HFF-Myc (cell line): ENCODE measurements at regions not wholly inside any gene's neighbourhood (a gene's known extent, or its start where the extent isn't known, plus 50 kb on each side); places are given as distances from the start of the nearest gene placed in this dataset.
"Not testable (repeated sequence)": the region's sequence is repeated elsewhere in the genome, so short reads cannot be mapped to it uniquely, and the experiment has no call there.

Experiments
- DNase-seq: peaks from one replicate; pipeline ENCODE4 v3.0.0-alpha.2; 2011; ENCODE audit warnings: low read depth; ENCODE audit errors: extremely low read depth
- H3K4me3 ChIP-seq: replicated peaks from 2 replicates; pipeline ENCODE4 v1.5.1; 2011; ENCODE audit warnings: low read depth, mild to moderate bottlenecking, control low read depth, low read length
- TF ChIP-seq, protein P1 (sequence below): IDR thresholded peaks from 2 replicates; pipeline ENCODE4 v1.5.1; 2012; ENCODE audit warnings: mild to moderate bottlenecking, low read depth, low read length, control low read depth; ENCODE audit errors: missing control alignments

DNA sequence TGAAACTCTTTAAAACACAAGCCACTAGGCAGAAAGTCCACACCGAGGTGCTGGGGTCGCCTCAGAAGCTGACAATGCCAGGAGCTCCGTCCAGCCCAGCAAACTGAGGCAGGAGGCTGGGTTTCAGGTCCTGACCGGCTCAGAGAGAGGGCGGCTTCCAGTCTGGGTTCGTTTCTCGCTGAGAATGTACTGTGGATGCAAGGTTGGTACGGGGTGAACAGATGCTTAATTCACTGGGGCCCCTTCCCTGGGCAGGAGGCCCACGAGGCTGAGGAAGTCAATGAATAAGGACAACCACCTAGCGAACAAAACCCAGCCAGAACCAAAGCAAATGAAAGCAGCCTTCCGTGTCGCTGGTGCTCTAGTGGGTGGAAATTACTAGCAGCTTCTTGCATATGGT lies 142.0 kb downstream of the RTP5 start:
- TF ChIP-seq, protein P1, sequence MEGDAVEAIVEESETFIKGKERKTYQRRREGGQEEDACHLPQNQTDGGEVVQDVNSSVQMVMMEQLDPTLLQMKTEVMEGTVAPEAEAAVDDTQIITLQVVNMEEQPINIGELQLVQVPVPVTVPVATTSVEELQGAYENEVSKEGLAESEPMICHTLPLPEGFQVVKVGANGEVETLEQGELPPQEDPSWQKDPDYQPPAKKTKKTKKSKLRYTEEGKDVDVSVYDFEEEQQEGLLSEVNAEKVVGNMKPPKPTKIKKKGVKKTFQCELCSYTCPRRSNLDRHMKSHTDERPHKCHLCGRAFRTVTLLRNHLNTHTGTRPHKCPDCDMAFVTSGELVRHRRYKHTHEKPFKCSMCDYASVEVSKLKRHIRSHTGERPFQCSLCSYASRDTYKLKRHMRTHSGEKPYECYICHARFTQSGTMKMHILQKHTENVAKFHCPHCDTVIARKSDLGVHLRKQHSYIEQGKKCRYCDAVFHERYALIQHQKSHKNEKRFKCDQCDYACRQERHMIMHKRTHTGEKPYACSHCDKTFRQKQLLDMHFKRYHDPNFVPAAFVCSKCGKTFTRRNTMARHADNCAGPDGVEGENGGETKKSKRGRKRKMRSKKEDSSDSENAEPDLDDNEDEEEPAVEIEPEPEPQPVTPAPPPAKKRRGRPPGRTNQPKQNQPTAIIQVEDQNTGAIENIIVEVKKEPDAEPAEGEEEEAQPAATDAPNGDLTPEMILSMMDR: no peak
- DNase-seq: no peak
- H3K4me3 ChIP-seq: no peak overlapping the region

DNA sequence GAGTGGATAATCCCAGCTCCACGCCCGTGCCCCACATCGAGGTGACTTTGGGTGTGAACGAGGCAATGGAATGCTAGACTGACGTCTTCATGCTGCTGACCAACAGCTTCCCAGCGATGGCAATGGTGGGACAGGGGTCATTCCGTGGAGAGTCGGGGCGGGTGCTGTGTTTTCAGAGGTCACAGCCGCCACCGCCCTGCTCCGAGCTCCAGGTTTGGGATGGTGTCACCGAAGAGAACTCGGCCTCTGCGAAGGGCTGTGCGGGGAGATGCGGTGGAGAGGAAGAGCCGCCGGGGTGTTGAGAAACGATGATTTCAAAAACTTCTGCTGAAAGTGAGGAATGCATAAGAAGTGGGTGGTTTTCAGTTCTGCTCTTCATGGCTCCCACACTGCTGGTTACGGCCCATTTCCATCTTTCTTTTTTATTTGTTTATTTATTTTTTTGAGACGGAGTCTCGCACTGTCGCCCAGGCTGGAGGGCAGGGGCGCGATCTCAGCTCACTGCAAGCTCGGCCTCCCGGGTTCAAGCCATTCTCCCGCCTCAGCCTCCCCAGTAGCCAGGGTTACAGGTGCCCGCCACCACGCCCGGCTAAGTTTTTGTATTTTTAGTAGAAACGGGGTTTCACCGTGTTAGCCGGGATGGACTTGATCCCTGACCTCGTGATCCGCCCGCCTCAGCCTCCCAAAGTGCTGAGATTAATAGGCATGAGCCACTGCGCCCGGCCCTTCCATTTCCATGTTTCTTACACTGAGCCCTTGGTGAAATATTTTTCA lies 142.6 kb downstream of the RTP5 start:
- TF ChIP-seq, protein P1: no peak
- no peak overlapping the region for H3K4me3 ChIP-seq
- no peak for DNase-seq

DNA sequence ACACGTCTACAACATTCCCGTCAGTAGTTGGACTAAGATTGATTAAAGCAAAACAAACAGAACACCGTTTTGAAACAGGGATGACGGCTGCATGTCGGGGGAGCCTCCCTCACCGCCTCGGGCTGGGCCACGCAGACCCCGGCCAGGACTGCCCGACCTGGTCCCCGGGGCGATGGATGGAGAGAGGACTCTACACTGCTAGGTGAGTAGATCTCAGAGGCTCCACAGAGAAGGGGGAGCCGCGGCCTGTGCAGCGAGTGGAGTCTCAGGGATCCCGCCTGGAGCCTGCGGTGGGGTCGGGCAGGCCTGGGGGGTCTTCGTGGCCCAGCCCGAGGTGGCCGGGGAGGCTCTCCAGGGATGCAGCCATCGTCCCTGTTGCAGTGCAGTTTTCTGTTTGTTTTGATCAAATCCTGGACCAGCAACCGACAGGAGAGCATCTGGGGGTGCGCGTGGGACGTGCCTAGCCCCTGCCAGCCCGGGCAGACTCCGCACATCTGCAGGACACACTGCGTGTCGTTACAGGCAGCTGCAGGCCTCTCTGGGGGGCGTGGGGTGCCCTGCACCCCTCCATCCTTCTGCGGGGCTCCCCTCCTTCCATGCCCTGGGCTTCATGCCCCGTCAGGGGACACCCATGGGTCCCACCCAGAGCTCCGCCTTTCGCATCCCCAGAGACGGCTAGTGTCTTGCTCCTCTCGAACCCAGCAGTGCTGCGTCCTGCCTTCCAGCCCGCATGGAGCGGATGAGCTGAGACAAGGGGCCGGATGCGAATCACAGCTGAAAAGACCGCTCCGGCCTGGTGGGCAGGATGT lies 143.6 kb downstream of the RTP5 start:
- TF ChIP-seq, protein P1: no peak
- no peak for DNase-seq

DNA sequence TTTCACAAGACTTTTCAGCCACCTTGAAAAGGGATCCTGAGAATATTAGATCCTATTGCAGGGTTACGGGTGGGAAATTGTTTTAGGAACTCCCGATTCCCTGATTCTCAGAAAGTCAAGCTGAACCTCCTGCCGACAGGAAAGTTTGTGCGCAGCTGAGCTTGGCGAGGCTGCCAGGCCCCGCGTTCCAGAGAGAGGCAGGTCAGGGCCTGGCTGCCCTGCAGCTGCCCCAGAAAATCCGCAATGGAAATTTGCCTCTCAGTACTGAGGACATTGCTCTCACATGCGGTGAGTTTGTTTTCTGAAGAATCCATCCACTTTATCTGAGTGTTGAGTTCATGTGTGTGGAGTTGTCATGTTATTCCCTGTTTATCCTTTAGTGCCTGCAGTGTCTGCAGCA lies 144.2 kb downstream of the RTP5 start:
- TF ChIP-seq, protein P1: no peak
- DNase-seq: no peak
- H3K4me3 ChIP-seq: no peak overlapping the region

More for the DNA sequence above, 143.6 kb downstream of the RTP5 start:
- no peak overlapping the region for H3K4me3 ChIP-seq

DNA sequence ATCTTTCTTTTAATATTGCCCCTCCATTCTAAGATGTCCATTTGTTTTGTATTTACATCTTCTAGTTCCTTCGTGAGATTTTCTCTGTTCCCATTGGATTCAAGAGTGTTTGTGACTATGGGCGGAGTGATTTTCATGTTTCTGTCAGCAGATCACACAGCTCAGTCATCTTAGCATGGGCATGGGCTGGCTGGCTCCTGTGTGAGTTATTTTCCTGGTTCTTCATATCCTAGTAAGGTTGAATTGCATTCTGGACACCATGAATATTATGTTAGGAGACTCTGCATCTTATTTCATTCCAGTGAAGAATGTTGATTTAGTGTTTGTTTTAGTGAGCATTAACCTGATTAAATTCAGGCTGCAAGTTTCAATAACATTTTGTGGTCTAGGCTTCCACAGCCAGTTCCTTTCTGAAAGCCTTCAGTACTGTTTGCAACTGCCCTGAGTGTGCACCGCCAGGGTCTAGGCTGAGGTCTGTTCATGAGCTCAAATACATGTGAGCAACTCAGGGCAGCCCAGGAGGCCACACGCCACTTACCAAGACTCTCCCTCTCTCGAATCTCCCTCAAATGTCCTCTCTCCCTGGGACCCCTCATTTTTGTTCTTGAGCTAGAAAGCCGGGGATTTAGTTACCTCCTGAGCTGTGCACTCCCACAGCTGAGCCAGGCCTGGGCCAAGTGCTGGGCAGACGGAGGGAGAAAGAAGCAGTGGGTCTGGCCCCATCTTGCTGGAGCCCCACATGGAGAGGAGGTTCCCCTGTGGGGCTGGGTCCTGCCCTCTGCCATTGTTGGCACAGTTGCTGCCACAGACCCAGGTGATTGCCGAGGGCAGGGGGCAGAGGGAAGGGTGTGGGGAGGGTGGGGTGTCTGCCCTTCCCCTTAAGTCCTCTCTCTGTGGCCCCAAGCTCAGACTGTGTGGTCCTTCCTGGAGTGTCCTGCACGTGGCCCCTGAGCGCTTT lies 145.9 kb downstream of the RTP5 start:
- DNase-seq: no peak
- TF ChIP-seq, protein P1: no peak
- no peak overlapping the region for H3K4me3 ChIP-seq

DNA sequence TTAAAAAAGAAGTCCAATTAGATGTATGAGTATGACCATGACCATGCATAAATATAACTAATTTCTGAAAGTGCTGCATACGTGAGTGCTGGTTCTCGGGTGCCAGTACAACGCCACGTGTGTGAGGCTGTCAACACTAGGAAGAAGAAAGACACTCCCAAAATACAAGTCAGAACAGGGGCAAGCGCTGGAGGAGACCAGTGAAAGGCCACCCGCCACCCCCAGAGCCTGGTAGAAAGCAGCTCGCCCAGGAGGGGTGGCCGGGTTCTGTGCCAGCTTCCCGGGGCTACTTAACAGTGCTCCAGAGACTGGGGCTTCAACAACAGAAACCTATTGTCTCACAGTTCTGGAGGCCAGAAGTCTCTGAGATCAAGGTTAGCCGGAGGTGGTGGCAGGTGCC lies 147.6 kb downstream of the RTP5 start:
- no peak overlapping the region for H3K4me3 ChIP-seq
- TF ChIP-seq, protein P1: no peak
- DNase-seq: no peak

DNA sequence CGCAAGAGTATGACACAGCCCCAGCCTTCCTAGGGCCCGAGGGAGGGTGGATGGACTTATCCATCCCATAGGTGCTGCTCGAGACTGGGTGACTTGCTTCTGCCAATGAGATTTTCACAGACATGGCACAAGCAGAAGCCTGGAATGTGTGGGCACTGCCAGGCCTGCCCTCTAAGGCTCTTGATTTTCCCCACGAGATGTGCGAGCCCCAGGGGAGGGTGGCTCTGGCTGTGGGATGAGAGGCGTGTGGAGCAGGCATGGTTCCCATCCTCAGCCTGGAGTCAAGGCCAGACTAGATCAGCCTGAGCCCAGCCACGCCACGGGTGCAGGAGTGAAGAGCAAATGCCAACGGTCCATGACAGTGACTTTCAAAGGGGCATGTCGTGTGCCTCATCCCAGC lies 148.9 kb downstream of the RTP5 start:
- not testable (repeated sequence) for DNase-seq, H3K4me3 ChIP-seq
